ENCODE measurements at regions not wholly inside any gene's neighbourhood (a gene's known extent, or its start where the extent isn't known, plus 50 kb on each side); places are given as distances from the start of the nearest gene placed in this dataset.

- no peak for DNase-seq
Measured at GRCh38 chr10:92747066-92747465, 57.3 kb downstream of the HHEX start.

DNA sequence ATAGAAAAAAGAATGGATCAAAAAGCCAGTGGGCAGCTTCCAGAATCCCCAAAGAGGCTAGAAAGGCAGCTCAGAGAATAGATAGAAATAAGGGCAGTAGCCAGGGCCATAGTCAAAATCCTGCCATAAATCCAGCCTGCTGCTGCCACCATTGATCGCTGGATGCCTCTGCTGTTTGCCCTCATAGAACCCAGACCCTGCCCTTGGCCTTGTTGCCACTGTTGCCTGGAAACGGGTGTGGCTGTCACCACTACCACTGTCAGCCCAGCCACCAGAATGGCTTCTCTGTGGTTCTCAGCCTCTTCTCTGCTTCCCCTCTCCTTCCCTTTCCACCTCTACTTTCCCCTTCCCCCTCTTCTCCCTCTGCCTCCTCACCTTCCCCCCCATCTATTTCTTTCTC is 57.8 kb downstream of the HHEX start:
- no peak for DNase-seq

- DNase-seq, result no peak
Measured at GRCh38 chr10:92750791-92751533, 61.2 kb downstream of the HHEX start.

GRCh38 chr10:92751534-92751811 is 61.7 kb downstream of the HHEX start:
- no peak for DNase-seq

DNA sequence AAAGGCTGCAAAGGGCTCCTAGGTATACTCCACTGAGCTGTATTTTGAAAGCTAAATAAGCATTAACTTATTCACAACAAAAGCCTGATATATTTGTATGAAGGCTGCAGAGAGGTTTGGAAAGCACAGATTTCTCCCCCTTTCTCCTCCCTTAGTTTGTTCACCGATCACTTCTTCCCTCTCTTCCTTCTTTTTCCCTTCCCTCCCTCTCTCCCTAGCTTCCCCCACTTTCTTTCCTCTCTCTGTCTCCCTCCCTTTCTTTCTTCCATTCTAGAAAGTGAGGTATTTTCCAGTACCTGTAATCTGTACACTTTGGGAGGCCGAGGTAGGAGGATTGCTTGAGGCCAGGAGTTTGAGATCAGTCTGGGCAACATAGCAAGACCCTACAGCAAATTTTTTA is 62.1 kb downstream of the HHEX start:
- DNase-seq, result no peak

GRCh38 chr10:92753865-92754264 is 64.1 kb downstream of the HHEX start:
- DNase-seq, result no peak

DNA sequence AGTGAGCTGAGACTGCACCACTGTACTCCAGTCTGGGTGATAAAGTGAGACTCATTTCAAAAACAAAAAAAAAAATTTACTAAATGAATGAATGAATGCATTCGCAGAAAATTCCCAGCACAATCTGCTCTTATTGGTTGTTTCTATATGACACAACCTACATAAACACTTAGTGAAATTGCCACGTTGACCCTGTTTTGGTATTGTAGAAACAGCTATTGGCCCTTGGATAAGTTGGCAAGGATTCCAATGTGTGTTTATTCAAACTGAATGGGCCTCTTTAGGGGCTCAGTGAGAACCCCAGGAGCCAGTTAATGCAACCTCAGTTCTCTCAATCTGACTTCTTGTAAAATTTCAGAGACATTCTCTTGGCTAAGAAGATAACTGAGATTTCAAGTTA is 66.0 kb downstream of the HHEX start:
- DNase-seq, result no peak

DNA sequence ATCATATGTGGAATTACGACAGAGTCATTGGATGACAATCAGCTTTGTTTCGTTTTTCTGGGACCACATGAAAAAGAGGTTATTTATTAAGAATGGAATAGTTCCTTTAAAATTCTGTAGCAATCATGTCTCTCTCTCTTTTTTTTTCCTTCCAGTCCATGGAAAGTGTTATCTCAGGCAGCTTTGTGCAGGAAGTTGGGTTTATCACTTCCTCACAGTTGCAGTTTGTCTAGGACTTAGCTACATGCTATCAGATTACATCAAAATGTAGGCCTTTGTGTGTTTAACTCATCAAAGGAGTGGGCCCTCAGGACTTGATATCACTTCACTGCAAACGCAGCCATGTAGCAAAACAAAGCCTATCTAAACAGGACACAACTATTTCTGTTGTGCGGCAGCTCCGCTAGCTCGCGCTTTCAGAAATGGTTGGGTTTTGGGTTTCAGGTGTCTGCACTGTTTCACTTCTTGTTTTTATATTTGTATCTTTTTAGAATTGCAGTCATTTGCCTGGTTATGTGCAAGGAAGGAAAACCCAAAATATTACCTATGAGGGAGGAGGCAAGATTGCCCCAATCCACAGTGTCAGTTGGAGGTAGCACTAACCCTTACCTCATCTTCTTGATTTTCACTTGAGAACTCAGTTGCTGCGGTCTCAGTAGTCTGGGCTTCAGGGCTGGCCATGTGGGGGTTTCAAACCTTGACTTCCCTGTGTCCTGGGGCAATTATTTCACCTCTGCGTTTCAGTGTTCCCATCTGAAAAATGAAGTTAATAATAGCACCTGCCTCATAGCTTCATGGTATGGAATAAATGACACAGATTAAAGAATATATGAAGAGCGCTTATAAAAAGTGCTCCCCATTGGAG is 66.7 kb downstream of the HHEX start:
- peak in 1 of 2 experiments; percentile 22 for DNase-seq

DNA sequence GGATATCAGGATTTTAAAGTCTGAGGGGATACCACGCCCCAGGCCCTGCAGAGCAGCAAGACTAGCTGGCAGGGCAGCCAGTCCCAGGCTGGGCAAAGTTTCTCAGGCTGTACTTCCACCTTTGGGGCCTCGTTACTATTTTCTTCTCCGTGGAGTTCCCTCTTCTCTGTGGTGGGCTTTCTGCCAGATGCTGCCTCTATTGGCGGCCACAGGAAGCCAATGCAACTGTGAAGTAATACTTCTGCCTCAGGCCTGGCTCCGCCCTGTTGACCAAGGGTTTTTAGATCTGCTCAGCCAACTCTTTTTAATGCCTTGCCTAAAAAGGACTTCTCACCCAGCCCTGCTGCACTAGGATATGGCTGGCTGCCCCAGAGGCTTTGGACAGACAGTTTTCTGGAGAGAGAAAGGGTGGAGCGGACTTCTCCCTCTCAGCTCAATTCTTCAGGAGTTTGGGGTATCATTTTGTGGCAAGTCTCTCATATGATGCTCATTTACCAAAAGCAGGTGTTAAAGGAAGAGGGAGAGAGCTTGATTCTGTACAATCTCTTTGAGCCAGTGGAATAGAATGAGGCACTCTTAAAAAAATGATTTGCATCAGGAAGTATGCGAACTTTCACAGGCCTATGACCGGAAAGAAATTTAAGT is 67.4 kb downstream of the HHEX start:
- no peak for DNase-seq

DNA sequence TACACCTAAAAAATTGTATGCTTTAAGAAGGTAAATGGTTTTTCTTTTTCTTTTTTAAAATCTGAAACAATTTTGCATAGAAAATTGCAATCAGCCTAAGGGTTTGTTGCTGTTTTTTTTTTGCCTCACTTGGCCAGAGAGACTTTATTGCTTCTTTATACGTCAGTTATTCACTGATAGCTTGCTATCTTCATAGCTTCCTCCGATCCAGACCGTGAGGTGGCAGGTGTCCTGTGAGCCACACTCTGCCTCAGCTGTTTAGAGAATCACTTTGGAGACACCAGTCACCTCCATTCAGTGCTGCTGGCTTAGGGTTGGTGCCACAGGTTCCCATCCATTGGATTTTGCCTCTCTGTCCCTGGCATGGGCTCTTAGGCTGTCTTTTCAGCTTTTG is 68.0 kb downstream of the HHEX start:
- DNase-seq, result no peak

DNA sequence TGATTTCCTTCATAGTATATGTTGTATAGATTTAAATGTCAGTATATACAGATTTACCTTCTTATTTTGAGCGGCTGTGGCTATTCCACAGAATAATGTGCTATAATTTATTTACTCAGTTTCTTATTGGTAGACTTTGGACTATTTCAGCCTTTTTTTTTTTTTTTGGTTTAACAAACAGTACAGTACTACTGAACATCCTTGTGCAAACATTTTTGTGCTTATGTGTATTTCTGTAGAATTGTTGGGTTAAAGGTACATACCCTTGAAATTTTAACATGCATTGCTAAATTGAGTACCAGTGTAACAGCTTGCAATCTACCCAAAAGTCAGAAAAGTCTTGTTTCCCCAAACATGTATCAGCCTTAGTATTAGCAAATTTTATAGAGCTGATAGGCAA is 68.8 kb downstream of the HHEX start:
- no peak for DNase-seq

DNA sequence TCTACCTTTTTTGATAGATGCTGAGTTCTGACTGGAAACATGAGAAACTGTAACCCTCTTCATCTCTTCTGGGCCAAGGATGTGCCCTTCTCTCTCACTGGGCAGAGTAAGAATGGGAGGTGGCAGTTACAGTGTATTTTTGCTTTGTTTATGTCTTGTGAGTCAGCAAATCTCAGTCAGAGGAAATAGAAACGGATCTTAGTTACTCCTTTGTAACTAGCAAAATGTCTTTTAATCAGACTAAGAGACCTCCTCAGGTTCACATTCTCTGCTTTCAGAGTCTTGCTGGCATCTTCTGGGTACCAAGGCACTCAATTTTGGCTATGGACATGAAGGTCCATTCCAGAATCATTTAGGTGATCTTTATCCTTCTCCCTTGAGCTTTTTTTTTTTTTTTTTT is 70.9 kb downstream of the HHEX start:
- no peak for DNase-seq

GRCh38 chr10:92761571-92761970 is 71.8 kb downstream of the HHEX start:
- DNase-seq, result no peak

GRCh38 chr10:92763634-92764155 is 73.9 kb downstream of the HHEX start:
- no peak for DNase-seq

DNA sequence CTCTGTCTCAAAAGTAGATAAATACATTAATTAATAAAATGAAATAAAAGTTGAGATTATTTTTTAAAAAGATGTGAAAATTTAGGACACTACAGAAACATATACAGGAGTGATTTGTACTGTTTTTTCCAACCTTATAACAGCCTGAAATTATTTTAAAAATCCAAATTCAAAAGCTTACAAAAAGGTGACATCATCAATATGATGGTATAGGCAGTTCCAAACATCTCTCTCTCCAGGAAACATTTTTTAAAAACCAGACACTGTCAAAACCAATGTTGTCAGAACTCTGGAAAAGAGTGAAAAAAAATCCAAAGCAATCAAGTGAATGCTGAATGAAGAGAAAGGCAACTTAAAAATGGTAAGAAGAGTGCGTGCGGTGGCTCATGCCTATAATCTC is 76.7 kb downstream of the HHEX start:
- no peak for DNase-seq

- no peak for DNase-seq
Measured at GRCh38 chr10:92768104-92768503, 78.3 kb downstream of the HHEX start.

DNA sequence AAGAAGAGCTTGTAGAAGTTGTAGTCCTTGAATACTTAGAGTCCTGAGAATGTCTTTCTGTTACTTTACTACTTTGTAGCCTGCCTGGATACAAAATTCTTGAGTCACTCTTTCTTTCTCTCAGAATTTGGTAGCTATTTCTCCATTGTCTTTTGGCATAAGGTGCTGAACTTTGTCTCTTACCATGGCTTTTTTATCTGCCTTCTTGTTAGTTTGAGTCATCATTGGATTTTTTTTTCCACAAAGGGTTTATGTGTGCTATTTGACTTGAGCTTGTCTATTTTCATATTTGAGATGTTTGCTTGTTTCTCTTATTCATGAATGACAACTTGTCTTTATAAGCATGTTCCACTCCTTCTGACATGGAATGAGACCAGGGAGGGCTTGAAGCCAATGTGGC is 74.5 kb upstream of the EXOC6 start:
- DNase-seq, result no peak

GRCh38 chr10:92778091-92778490 is 70.2 kb upstream of the EXOC6 start:
- no peak for DNase-seq

DNA sequence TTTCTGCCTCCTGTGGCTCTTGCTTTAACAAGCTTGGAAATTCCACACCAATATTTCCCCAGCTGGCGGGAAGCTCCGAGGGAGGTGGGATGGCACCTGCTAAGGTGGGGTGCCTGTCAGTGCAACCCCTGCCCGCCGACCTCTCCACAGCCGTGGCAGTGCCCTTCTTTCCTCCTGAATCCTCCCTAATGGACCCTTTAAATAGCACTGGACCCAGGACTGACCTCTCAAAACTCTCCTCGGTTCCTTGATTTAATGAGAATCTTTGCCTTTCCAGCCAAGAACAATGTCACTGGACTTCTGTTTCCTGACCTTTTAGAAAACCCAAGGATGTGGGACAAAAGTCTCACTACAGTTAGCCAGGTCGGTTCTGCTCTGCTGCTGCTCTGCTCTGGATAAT is 63.2 kb upstream of the EXOC6 start:
- no peak for DNase-seq

DNA sequence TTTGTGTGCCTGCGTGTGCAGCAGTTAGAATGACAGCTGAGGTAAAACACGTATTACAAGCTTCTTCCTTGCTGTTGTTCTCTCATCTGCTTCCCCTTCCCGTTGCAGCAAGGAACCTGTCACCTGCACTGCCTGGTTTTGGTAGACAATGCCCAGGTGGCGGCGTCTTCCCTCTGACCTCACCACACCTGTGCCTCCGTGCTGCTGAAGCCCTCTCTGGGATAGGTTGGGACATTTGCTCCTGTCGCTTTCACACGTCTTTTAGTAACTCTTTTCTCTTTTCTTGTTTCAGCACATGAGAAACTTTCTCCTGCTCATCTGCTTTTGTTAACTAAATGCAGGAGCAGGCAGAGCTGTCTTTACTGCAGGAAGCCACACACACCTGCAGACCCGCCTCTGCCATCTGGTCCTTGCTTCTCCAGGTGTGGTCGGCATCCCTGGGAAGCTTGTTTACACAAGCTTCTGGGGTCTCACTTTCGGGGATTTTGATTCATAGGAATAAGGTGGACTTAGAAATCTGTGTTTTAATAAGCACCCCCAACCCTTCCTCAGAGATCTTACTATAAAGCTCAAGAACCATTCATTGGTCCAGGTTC is 60.7 kb upstream of the EXOC6 start:
- peak in 1 of 2 experiments; percentile 12 for DNase-seq

- DNase-seq, result no peak
Measured at GRCh38 chr10:92789067-92789466, 59.3 kb upstream of the EXOC6 start.

- DNase-seq, result no peak
Measured at GRCh38 chr10:92789786-92790185, 58.5 kb upstream of the EXOC6 start.

DNA sequence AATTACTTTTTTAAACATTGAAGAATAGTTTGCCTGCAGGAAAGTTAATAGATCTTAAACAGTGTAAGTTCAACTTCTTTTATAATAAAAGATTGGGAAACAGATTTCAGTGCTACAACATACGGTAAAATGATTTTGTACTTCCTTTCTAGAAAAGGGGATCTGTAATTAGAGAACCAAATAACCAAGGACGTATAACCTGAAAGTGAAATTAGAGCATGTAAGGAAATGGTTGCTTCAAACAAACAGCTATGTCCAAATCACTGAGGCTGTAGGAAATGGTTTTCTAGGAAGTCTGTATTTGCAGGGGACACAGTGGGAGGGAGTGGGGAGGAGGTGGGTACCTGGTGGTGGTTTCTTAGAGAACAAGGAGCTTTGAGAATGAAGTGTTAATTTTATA is 57.9 kb upstream of the EXOC6 start:
- DNase-seq, result no peak

DNA sequence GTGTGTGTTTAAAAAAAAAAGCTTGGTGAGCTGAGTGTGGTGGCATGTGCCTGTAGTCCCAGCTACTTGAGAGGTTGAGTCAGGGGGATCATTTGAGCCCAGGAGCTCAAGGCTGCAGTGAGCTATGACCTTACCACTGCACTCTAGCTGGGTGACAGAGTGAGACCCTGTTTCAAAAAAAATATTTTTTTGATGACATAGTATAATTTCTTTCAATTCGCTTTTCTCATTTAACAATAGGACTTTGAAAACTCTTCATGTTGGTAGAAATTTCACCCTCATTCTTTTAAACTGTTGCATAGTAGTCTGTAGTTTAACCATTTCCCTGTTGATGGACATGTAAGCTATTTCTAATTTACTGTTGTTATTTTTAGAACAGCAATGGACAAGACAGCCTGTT is 55.7 kb upstream of the EXOC6 start:
- DNase-seq, result no peak

Measured in NCI-H2081 (cell line).